D341Med (cell line): ENCODE measurements at regions not wholly inside any gene's neighbourhood (a gene's known extent, or its start where the extent isn't known, plus 50 kb on each side); places are given as distances from the start of the nearest gene placed in this dataset.

Experiments used
- DNase-seq: peaks from one replicate; pipeline ENCODE4 v3.0.0; 2012; ENCODE audit warnings: low spot score

GRCh38 chr2:118186110-118186857 is 98.0 kb downstream of the INSIG2 start:
- peak; percentile 83 for DNase-seq

DNA sequence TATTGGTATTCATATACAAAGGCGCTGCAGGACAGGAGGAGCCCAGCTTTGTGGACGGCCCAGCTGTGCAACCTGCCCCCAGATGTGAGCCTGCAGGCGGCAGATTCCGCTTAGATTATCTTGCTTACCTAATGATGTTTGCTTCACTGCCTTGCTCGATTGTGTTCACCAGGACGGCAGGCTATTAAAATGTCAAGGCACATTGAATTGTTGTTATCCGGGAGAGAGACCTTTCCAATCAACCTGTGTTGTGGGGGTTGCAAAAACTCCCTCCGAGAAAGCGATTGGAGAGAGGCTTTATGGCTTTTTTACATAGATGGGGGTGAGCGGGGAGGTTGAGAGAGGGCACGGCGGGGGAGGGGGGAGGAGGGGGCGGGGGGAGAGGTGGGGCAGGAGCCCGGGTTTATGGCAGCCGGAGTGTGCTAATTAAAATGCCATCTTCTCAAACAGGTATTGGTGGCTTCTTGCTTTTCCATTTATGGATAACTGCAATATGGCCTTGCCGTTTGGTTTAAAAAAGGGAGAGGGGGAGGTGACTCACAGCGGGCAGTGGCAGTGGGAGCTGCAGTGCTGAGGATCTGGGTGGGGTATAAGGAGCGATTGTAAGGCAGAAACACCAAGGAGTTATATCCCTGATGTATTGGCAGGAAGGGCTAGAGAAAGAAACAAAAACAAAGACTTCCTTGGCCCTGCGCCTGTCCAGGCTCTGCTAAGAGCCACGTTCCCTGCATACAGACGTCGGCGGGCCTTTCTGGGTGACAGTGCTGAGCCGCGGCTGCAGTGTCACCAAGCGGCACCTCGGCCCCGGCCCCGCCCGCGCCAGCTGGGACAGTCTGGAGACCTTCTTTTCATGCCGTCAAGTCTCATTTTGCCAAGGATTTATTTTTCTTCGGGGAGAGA is 97.2 kb downstream of the INSIG2 start:
- DNase-seq, result peak; percentile 59

- no peak for DNase-seq
Observed at GRCh38 chr2:118183381-118183780, 95.1 kb downstream of the INSIG2 start.

DNA sequence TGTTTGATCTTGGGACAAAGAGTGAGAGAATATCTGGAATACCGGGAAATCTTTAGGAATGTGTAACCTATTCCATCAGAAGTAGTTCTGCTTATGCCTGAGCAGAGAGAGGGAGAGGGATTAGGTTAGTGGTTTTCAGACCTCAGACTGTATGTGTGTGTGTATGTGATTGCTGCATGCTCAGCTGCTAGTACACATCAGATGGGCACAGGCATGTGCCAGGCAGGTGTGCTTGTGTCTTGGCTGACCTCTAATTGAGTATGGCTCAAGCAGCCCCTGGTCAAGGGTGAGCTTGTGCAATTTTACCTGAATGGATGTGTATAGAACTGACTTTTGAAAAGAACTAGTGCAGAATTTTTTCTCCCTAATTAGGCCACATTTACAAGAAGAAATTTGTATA is 91.2 kb downstream of the INSIG2 start:
- DNase-seq, result no peak

- DNase-seq, result no peak
Observed at GRCh38 chr2:118177884-118178283, 89.6 kb downstream of the INSIG2 start.

GRCh38 chr2:118177318-118177717 is 89.0 kb downstream of the INSIG2 start:
- no peak for DNase-seq

DNA sequence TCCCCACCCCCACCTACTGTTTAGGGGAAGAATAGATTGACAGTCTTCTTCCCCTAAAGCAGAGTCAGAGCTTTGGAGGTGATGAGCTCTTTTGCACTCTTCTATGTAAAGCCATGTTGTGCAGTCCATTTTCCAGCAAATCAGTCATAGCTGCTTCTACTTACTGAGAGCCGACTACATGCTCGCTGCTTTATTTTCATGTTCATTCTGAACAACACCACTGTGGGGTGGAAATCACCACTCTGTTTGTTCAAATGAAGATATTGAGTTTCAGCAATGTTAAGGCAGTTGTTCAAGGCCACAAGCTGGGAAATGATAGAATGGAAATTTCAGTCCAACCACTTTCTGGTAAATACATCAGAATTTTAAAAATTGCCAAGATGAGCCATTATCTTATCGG is 88.3 kb downstream of the INSIG2 start:
- no peak for DNase-seq

DNA sequence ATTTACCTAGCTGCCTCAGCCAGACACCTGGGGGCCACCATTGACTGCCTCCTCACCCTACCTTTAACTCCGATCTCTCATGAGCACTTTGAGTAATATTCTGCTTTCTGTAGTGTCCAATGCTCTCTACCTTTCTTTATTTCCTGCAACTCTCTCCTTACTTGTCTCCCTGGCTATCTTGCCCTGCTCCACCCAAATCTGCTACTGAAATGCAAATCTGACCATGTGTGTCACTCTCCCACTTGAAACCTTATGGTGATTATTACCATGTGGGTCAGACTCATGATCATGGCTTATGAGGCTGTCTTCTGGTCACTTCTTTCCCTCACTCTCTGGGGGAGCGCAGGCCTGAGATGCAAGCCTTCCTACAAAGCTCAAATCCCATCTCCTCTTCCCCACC is 83.3 kb downstream of the INSIG2 start:
- no peak for DNase-seq

- no peak for DNase-seq
Observed at GRCh38 chr2:118169359-118170005, 81.2 kb downstream of the INSIG2 start.

DNA sequence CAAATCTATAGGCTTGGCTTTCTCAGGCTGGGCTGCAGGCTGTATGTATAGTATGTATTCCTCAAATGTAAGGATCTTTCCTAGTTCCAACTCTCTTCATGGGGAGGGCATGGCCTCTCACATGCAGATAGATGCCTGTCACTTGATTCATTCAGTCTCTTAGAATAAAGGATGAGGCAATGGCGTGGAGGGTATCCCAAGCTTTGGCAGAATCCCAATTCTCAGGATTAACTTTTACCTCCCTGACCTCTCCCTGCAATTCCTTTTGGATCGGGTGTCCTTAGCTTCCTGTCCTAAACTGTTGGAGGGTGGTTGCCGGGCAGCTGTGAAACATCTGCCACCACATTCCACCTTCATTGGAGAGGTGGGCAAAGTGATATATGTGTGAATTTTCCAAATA is 80.3 kb downstream of the INSIG2 start:
- DNase-seq, result no peak

DNA sequence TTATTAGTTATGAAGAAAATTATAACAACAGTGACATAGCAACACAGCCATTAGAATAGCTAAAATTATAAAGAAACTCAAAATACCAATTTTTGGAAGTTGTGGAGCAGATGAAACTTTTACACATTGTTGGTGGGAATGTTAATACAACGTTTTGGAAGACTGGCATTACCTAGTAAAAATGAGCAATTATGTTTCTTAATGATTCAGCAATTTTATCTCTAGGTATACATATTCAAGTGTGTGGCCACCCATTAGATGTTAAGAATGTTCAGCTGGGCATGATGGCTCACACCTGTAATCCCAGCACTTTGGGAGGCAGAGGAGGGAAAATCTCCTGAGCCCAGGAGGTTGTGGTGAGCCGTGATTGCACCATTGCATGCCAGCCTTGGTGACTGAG is 78.8 kb downstream of the INSIG2 start:
- DNase-seq, result no peak

GRCh38 chr2:118166242-118166641 is 78.0 kb downstream of the INSIG2 start:
- DNase-seq, result no peak

DNA sequence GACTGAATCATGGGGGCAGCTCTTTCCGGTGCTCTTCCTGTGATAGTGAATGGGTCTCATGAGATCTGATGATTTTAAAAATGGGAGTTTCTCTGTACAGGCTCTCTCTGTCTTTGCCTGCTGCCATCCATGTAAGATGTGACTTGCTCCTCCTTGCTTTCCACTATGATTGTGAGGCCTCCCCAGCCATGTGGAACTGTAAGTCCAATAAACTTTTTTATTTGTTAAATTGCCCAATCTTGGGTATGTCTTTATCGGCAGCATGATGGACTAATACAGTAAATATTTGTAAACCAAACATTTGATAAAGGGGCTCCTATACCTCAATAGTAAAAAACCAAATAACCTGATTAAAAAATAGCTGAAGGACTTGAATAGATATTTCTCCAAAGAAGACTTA is 77.3 kb downstream of the INSIG2 start:
- DNase-seq, result no peak
